GM18909 (cell line): ENCODE measurements at regions not wholly inside any gene's neighbourhood (a gene's known extent, or its start where the extent isn't known, plus 50 kb on each side); places are given as distances from the start of the nearest gene placed in this dataset.

Experiments
- ATAC-seq: cut with Tn5 transposase; IDR thresholded peaks from one replicate; pipeline ENCODE4 v1.9.1; 2021; ENCODE audit warnings: mild to moderate bottlenecking; ENCODE audit not compliant: unreplicated experiment, poor library complexity

GRCh38 chr14:71514941-71515919 is 417.0 kb upstream of the RGS6 start:
- ATAC-seq = no peak

- ATAC-seq = no peak
These were observed 410.7 kb upstream of the RGS6 start for GRCh38 chr14:71521238-71522135.

- ATAC-seq = peak; percentile 76
These were observed 408.5 kb upstream of the RGS6 start for GRCh38 chr14:71523630-71524319.

- no peak for ATAC-seq
These were observed 407.8 kb upstream of the RGS6 start for GRCh38 chr14:71524320-71524982.

GRCh38 chr14:71525663-71526221 is 406.5 kb upstream of the RGS6 start:
- no peak for ATAC-seq

- no peak for ATAC-seq
These were observed 405.8 kb upstream of the RGS6 start for GRCh38 chr14:71526388-71526787.

- ATAC-seq = no peak
These were observed 404.4 kb upstream of the RGS6 start for GRCh38 chr14:71527838-71528237.

- ATAC-seq = no peak
These were observed 402.4 kb upstream of the RGS6 start for GRCh38 chr14:71529848-71530247.

GRCh38 chr14:71532344-71532743 is 399.9 kb upstream of the RGS6 start:
- no peak for ATAC-seq

- ATAC-seq = no peak
These were observed 399.4 kb upstream of the RGS6 start for GRCh38 chr14:71532790-71533189.

- no peak for ATAC-seq
These were observed 398.8 kb upstream of the RGS6 start for GRCh38 chr14:71533390-71533789.

- no peak for ATAC-seq
These were observed 398.4 kb upstream of the RGS6 start for GRCh38 chr14:71533800-71534199.

- no peak for ATAC-seq
These were observed 397.7 kb upstream of the RGS6 start for GRCh38 chr14:71534506-71534905.

GRCh38 chr14:71536015-71536740 is 396.1 kb upstream of the RGS6 start:
- ATAC-seq = no peak

- no peak for ATAC-seq
These were observed 395.1 kb upstream of the RGS6 start for GRCh38 chr14:71536927-71537772.

GRCh38 chr14:71538288-71538687 is 393.9 kb upstream of the RGS6 start:
- no peak for ATAC-seq

- ATAC-seq = no peak
These were observed 393.1 kb upstream of the RGS6 start for GRCh38 chr14:71538938-71539649.
